ENCODE measurements at regions not wholly inside any gene's neighbourhood (a gene's known extent, or its start where the extent isn't known, plus 50 kb on each side); places are given as distances from the start of the nearest gene placed in this dataset.
"Not testable (repeated sequence)": the region's sequence is repeated elsewhere in the genome, so short reads cannot be mapped to it uniquely, and the experiment has no call there.

GRCh38 chr15:62218841-62219240 lies 53.8 kb upstream of the C2CD4B start:
- no peak for DNase-seq

- DNase-seq, result no peak
Observed at GRCh38 chr15:62219799-62220198, 54.7 kb upstream of the C2CD4B start.

- DNase-seq, result no peak
Observed at GRCh38 chr15:62223020-62223419, 57.9 kb upstream of the C2CD4B start.

- no peak for DNase-seq
Observed at GRCh38 chr15:62228604-62229003, 63.5 kb upstream of the C2CD4B start.

- no peak for DNase-seq
Observed at GRCh38 chr15:62231856-62232255, 66.8 kb upstream of the C2CD4B start.

GRCh38 chr15:62240121-62241096 lies 75.3 kb upstream of the C2CD4B start:
- no peak for DNase-seq

- peak; percentile 35 for DNase-seq
Observed at GRCh38 chr15:62241135-62241770, 76.2 kb upstream of the C2CD4B start.

GRCh38 chr15:62242999-62243398 lies 77.9 kb upstream of the C2CD4B start:
- no peak for DNase-seq

GRCh38 chr15:62244762-62245161 lies 79.7 kb upstream of the C2CD4B start:
- DNase-seq, result no peak

- no peak for DNase-seq
Observed at GRCh38 chr15:62248277-62248984, 83.3 kb upstream of the C2CD4B start.

GRCh38 chr15:62249501-62249900 lies 84.4 kb upstream of the C2CD4B start:
- no peak for DNase-seq

- DNase-seq, result no peak
Observed at GRCh38 chr15:62250186-62250585, 85.1 kb upstream of the C2CD4B start.

- DNase-seq, result no peak
Observed at GRCh38 chr15:62250978-62251377, 85.9 kb upstream of the C2CD4B start.

- DNase-seq, result no peak
Observed at GRCh38 chr15:62253294-62253693, 88.2 kb upstream of the C2CD4B start.

GRCh38 chr15:62254137-62254934 lies 89.3 kb upstream of the C2CD4B start:
- no peak for DNase-seq

GRCh38 chr15:62256430-62256829 lies 91.3 kb upstream of the C2CD4B start:
- DNase-seq, result not testable (repeated sequence)

- no peak for DNase-seq
Observed at GRCh38 chr15:62257996-62258521, 93.0 kb upstream of the C2CD4B start.

GRCh38 chr15:62262305-62262941 lies 97.3 kb upstream of the C2CD4B start:
- no peak for DNase-seq

GRCh38 chr15:62264196-62264595 lies 99.1 kb upstream of the C2CD4B start:
- DNase-seq, result no peak

- no peak for DNase-seq
Observed at GRCh38 chr15:62269504-62269903, 104.4 kb upstream of the C2CD4B start.

GRCh38 chr15:62270216-62270921 lies 105.3 kb upstream of the C2CD4B start:
- DNase-seq, result no peak

Data from SHP77 treated with DMSO at 0.1 percent for 48 hours (cell line).